IMR-90 (cell line): ENCODE measurements at regions not wholly inside any gene's neighbourhood (a gene's known extent, or its start where the extent isn't known, plus 50 kb on each side); places are given as distances from the start of the nearest gene placed in this dataset.

ENCODE experiments used
- BHLHE40 ChIP-seq: fragments of 150-350 bp; IDR thresholded peaks from 2 replicates; pipeline ENCODE4 v1.6.1; 2016; ENCODE audit warnings: mild to moderate bottlenecking, low read depth, low read length
- CEBPB ChIP-seq: IDR thresholded peaks from 2 replicates; pipeline ENCODE4 v1.6.1; 2012; ENCODE audit warnings: low read depth, low read length, improper control_type of control experiment
- NFE2L2 ChIP-seq: fragments of 150-350 bp; IDR thresholded peaks from 2 replicates; pipeline ENCODE4 v1.6.1; 2016; ENCODE audit warnings: low read depth, mild to moderate bottlenecking, low read length
- POLR2A ChIP-seq: IDR thresholded peaks from 2 replicates; pipeline ENCODE4 v1.6.1; 2012; ENCODE audit warnings: mild to moderate bottlenecking, low read depth, low read length
- RAD21 ChIP-seq: IDR thresholded peaks from 2 replicates; pipeline ENCODE4 v1.6.1; 2012; ENCODE audit warnings: low read length, improper control_type of control experiment
- RFX5 ChIP-seq: IDR thresholded peaks from 2 replicates; pipeline ENCODE4 v1.8.0; 2012; ENCODE audit warnings: low read depth, mild to moderate bottlenecking, low read length, moderate library complexity
- SMC3 ChIP-seq: fragments of 150-350 bp; IDR thresholded peaks from 2 replicates; pipeline ENCODE4 v1.6.1; 2016; ENCODE audit warnings: low read depth, mild to moderate bottlenecking, antibody characterized with exemption, low read length, moderate library complexity
- TF ChIP-seq, protein P1 (sequence below): conservative IDR thresholded peaks from 2 replicates; pipeline ENCODE4 v1.5.1; 2012; ENCODE audit warnings: mild to moderate bottlenecking, low read depth, low read length, improper control_type of control experiment

DNA sequence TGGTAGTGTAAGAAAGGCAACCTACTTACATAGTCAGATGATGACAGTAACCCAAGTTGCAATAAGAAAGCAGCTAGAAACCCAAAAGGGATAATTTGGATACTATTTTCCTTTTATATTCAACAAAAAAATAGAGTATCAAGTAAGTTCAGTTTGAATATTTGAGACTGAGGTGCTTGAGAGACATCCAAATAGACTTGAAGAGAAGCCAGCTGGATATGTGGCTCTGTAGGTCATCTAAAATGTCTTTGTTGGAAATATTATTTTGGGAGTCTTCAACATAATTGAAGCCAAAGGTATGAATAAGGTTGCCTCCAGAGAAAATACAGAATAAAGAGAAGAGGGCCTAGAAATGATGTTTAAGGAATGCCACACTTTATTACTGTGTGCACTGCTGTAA lies 438.2 kb upstream of the DIAPH2 start:
- TF ChIP-seq, protein P1, sequence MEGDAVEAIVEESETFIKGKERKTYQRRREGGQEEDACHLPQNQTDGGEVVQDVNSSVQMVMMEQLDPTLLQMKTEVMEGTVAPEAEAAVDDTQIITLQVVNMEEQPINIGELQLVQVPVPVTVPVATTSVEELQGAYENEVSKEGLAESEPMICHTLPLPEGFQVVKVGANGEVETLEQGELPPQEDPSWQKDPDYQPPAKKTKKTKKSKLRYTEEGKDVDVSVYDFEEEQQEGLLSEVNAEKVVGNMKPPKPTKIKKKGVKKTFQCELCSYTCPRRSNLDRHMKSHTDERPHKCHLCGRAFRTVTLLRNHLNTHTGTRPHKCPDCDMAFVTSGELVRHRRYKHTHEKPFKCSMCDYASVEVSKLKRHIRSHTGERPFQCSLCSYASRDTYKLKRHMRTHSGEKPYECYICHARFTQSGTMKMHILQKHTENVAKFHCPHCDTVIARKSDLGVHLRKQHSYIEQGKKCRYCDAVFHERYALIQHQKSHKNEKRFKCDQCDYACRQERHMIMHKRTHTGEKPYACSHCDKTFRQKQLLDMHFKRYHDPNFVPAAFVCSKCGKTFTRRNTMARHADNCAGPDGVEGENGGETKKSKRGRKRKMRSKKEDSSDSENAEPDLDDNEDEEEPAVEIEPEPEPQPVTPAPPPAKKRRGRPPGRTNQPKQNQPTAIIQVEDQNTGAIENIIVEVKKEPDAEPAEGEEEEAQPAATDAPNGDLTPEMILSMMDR: no peak
- TF ChIP-seq POLR2A (no peak), SMC3 (no peak), NFE2L2 (no peak), CEBPB (no peak), BHLHE40 (no peak), RFX5 (no peak), RAD21 (no peak)
